Endodermal cell (in vitro differentiated cells): ENCODE measurements at regions not wholly inside any gene's neighbourhood (a gene's known extent, or its start where the extent isn't known, plus 50 kb on each side); places are given as distances from the start of the nearest gene placed in this dataset.
"Not testable (repeated sequence)": the region's sequence is repeated elsewhere in the genome, so short reads cannot be mapped to it uniquely, and the experiment has no call there.

Experiments used
- DNase-seq: peaks from one replicate; pipeline ENCODE4 v3.0.0-alpha.2; 2017
- H3K27ac ChIP-seq: 2 replicates; pipeline ENCODE4 v1.5.1; 2013; ENCODE audit warnings: mild to moderate bottlenecking, low read depth, low read length, moderate library complexity
- H3K27me3 ChIP-seq: 2 replicates; pipeline ENCODE4 v1.6.1; 2013; ENCODE audit warnings: mild to moderate bottlenecking, low read length, moderate library complexity; ENCODE audit not compliant: insufficient read depth, control insufficient read depth, poor library complexity, severe bottlenecking
- H3K36me3 ChIP-seq: 2 replicates; pipeline ENCODE4 v1.7.0; 2013; ENCODE audit warnings: mild to moderate bottlenecking, low read length, moderate library complexity; ENCODE audit not compliant: control insufficient read depth, insufficient read depth
- H3K4me1 ChIP-seq: one replicate; pipeline ENCODE4 v1.7.0; 2013; ENCODE audit warnings: low read length; ENCODE audit not compliant: control insufficient read depth, insufficient read depth
- H3K4me3 ChIP-seq: 2 replicates; pipeline ENCODE4 v1.5.1; 2013; ENCODE audit warnings: mild to moderate bottlenecking, low read length, moderate library complexity
- H3K9ac ChIP-seq: 2 replicates; pipeline ENCODE4 v1.6.1; 2013; ENCODE audit warnings: mild to moderate bottlenecking, low read length, moderate library complexity; ENCODE audit not compliant: poor library complexity, severe bottlenecking; ENCODE audit errors: extremely low read depth
- H3K9me3 ChIP-seq: 2 replicates; pipeline ENCODE4 v1.6.1; 2013; ENCODE audit warnings: mild to moderate bottlenecking, low read length, moderate library complexity; ENCODE audit not compliant: control insufficient read depth
- H3K27ac Mint-ChIP-seq: 2 replicates; pipeline ENCODE4 v1.8.0; 2020; ENCODE audit warnings: mixed read lengths
- H3K27me3 Mint-ChIP-seq: 2 replicates; pipeline ENCODE4 v1.8.0; 2021; ENCODE audit warnings: mild to moderate bottlenecking, mixed read lengths; ENCODE audit not compliant: insufficient read depth
- H3K36me3 Mint-ChIP-seq: 2 replicates; pipeline ENCODE4 v1.8.0; 2020; ENCODE audit warnings: low read depth, mixed read lengths
- H3K4me1 Mint-ChIP-seq: 2 replicates; pipeline ENCODE4 v1.8.0; 2020; ENCODE audit warnings: mixed read lengths
- H3K4me3 Mint-ChIP-seq: 2 replicates; pipeline ENCODE4 v1.8.0; 2020; ENCODE audit warnings: mild to moderate bottlenecking, moderate library complexity, mixed read lengths
- H3K9me3 Mint-ChIP-seq: 2 replicates; pipeline ENCODE4 v1.8.0; 2020; ENCODE audit warnings: mild to moderate bottlenecking, mixed read lengths
- WGBS, 2 experiments: methylation state at CpG; one replicate each; pipeline versions ENCODE4 v1.1.5 to v1.1.7; 2013; ENCODE audit warnings: missing lambda C conversion rate in 2 of 2, mixed read lengths in 1 of 2; ENCODE audit not compliant: insufficient coverage in 1 of 2, insufficient read length in 1 of 2; 5-methylcytosine and 5-hydroxymethylcytosine counted together

DNA sequence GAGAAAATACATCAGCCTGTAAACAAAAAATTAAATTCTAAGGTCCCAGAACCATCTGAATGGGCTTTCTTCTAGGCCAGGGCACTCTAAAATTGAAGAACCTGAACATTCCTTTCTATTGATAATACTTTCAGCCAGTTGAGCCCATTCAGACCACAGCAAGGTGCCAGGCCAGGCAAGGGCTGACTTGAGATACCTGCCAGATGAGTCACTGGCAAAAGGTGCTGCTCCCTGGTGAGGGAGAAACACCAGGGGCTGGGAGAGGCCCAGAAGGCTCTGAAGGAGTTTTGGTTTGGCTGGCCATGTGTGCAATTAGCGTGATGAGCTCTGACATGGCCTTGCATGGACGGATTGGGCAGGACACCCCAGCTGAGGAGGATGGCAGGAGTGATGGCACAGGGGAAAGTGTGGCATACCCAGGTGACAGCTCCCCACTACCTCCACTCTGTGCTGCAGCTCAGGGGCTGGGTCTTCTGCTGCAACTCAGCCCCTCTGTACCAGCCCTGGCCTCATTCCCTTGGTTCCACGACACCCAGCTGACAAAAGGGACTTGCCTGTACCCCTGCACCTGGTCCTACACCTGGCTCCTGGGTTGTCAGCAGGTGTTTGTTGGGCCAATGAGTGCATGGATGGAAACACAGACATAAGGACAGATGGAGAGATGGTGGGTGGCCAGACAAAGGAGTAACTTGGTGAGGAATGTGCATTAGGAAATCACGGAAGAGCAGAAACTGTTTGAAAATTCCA lies 230.4 kb downstream of the POTEM start:
- WGBS, 2 experiments: 56% methylated on average over 3 of the region's 4 CpGs; no CpG with 5 or more reads in 1 of the 2 experiments
- DNase-seq, H3K27me3 ChIP-seq, H3K27ac Mint-ChIP-seq, H3K36me3 ChIP-seq, H3K27me3 Mint-ChIP-seq, H3K9ac ChIP-seq, H3K9me3 ChIP-seq, H3K27ac ChIP-seq, H3K4me3 ChIP-seq, H3K4me1 ChIP-seq, H3K36me3 Mint-ChIP-seq, H3K4me3 Mint-ChIP-seq, H3K4me1 Mint-ChIP-seq: not testable (repeated sequence)
- H3K9me3 Mint-ChIP-seq: peaks cover 55% of the 10 kb centered on the region

GRCh38 chr14:19198341-19198740 lies 231.1 kb downstream of the POTEM start:
- peaks cover 52% of the 10 kb centered on the region for H3K9me3 Mint-ChIP-seq
- not testable (repeated sequence) for H3K27me3 ChIP-seq, H3K36me3 ChIP-seq, H3K4me3 Mint-ChIP-seq, H3K36me3 Mint-ChIP-seq, H3K9me3 ChIP-seq, H3K4me1 ChIP-seq, H3K9ac ChIP-seq, H3K4me1 Mint-ChIP-seq, H3K27ac ChIP-seq, H3K27ac Mint-ChIP-seq, H3K27me3 Mint-ChIP-seq, DNase-seq, H3K4me3 ChIP-seq
- 40% methylated on average over 3 of the region's 3 CpGs; no CpG with 5 or more reads in 1 of the 2 experiments for WGBS, 2 experiments

DNA sequence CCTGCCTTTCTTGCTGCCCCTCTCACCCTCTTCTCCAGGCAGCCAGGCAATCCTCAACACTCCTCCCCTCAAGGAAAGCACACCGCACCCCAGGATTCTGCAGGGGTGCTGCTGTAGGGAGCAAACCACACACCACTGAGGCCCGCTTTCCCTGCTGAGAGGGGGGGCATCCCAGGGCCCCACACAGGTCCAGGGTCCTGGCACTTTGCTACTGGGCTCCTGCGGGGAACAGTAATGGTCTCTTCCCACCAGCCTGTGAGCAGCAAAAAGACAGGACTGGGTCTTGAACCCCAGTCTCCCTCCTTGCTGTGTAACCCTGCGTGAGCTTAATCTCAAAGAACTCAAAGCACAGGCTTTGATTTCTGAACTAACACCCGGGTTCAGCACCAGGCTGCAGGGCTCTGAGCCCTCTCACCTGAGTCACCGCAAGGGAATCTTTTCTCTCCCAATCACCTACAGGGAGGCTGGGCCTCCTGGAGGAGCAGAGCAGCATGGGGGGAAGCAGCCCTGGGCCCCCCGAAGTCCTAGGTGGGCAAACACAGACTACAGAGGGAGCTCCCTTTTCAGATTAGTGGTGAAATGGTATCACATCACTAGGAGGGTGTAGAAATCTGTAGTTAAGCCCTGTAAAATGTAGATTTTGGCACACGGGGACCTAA lies 232.6 kb downstream of the POTEG start:
- not testable (repeated sequence) for H3K4me3 Mint-ChIP-seq, H3K27ac Mint-ChIP-seq, H3K9me3 ChIP-seq, H3K27me3 ChIP-seq, DNase-seq, H3K36me3 Mint-ChIP-seq, H3K36me3 ChIP-seq, H3K27ac ChIP-seq, H3K9ac ChIP-seq, H3K4me1 ChIP-seq, H3K4me1 Mint-ChIP-seq, H3K27me3 Mint-ChIP-seq, H3K4me3 ChIP-seq
- WGBS, 2 experiments: 84% methylated on average over 7 of the region's 8 CpGs; no CpG with 5 or more reads in 1 of the 2 experiments
- H3K9me3 Mint-ChIP-seq: peaks cover 54% of the 10 kb centered on the region

- H3K9me3 ChIP-seq, H3K27ac Mint-ChIP-seq, H3K27me3 ChIP-seq, H3K4me1 ChIP-seq, H3K36me3 ChIP-seq, H3K4me1 Mint-ChIP-seq, DNase-seq, H3K36me3 Mint-ChIP-seq, H3K4me3 ChIP-seq, H3K27me3 Mint-ChIP-seq, H3K27ac ChIP-seq, H3K9ac ChIP-seq, H3K4me3 Mint-ChIP-seq: not testable (repeated sequence)
- H3K9me3 Mint-ChIP-seq: peaks cover 49% of the 10 kb centered on the region
- 76% methylated on average over 1 of the region's 7 CpGs; no CpG with 5 or more reads in 1 of the 2 experiments for WGBS, 2 experiments
Observed at GRCh38 chr14:19202053-19202442, 232.1 kb downstream of the POTEG start.

DNA sequence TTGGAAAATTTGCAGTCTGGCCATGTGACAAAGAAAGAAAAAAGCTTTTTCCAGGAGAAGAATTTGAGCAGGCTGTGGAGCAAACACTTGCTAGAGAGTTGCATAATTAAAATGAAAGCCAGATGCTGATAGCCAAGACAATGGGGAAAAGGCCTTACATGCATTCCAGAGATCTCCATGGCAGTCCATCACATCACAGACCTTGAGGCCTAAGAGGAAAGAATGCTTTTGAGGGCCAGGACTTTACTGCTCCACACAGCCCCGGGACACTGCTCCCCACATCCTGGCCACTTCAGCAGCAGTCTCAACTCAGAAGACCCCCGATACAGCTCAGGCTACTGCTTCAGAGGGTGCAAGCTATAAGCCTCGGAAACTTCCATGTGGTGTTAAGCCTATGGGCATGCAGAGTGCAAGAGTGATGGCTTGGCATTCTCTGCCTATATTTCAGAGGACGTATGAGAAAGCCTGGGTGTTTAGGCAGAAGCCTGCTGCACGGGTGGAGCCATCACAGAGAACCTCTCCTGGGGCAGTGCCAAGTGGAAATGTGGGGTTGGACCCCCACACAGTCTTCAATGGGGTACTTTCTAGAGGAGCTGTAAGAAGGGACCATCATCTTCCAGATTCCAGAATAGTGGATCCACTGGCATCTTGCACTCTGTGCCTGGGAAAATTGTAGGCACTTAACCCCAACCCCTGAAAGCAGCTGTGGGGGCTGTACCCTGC lies 230.7 kb downstream of the POTEG start:
- H3K4me3 Mint-ChIP-seq, H3K36me3 Mint-ChIP-seq, H3K36me3 ChIP-seq, H3K27ac ChIP-seq, H3K4me3 ChIP-seq, DNase-seq, H3K4me1 ChIP-seq, H3K4me1 Mint-ChIP-seq, H3K27ac Mint-ChIP-seq, H3K9ac ChIP-seq, H3K9me3 ChIP-seq, H3K27me3 ChIP-seq, H3K27me3 Mint-ChIP-seq: not testable (repeated sequence)
- 0 to 55% methylated on average over 1 to 3 of the region's 5 CpGs for WGBS, 2 experiments
- peaks cover 41% of the 10 kb centered on the region for H3K9me3 Mint-ChIP-seq

DNA sequence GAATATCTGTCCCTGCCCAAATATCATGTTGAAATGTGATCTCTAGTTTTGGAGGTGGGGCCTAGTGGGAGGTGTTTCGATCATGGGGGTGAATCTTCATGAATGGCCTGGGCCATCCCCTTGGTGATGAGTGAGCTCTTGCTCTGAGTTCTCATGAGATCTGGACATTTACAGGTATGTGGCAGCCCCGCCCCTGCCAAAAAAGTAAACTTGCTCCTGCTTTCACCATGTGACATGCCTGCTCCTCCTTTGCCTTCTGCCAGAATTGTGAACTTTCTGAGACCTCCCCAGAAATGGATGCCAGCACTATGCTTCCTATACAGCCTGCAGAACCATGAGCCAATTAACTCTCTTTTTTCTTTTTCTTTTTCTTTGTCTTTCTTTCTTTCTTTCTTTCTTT lies 229.3 kb downstream of the POTEG start:
- H3K4me3 Mint-ChIP-seq, H3K27ac Mint-ChIP-seq, H3K4me1 ChIP-seq, H3K9me3 ChIP-seq, H3K9ac ChIP-seq, H3K4me3 ChIP-seq, H3K36me3 ChIP-seq, DNase-seq, H3K27ac ChIP-seq, H3K27me3 ChIP-seq, H3K4me1 Mint-ChIP-seq, H3K27me3 Mint-ChIP-seq, H3K36me3 Mint-ChIP-seq: not testable (repeated sequence)
- 53 to 56% methylated on average over 2 of the region's 2 CpGs for WGBS, 2 experiments
- H3K9me3 Mint-ChIP-seq: peaks cover 34% of the 10 kb centered on the region
